Fibroblast of the conjunctiva (primary cell): ENCODE measurements at regions not wholly inside any gene's neighbourhood (a gene's known extent, or its start where the extent isn't known, plus 50 kb on each side); places are given as distances from the start of the nearest gene placed in this dataset.

ENCODE experiments used
- DNase-seq: peaks from one replicate; pipeline ENCODE4 v3.0.0-alpha.2; 2010; ENCODE audit warnings: low read depth

GRCh38 chr2:66691031-66691965, 256.4 kb downstream of the MEIS1 start:
- DNase-seq, result no peak

GRCh38 chr2:66692521-66693054, 257.7 kb downstream of the MEIS1 start:
- no peak for DNase-seq

GRCh38 chr2:66693076-66693965, 258.4 kb downstream of the MEIS1 start:
- no peak for DNase-seq

GRCh38 chr2:66694087-66694860, 259.3 kb downstream of the MEIS1 start:
- DNase-seq, result no peak

GRCh38 chr2:66695226-66695735, 260.4 kb downstream of the MEIS1 start:
- no peak for DNase-seq

- DNase-seq, result no peak
Measured at GRCh38 chr2:66696374-66696773, 261.4 kb downstream of the MEIS1 start.

- DNase-seq, result no peak
Measured at GRCh38 chr2:66696886-66697285, 262.0 kb downstream of the MEIS1 start.

- no peak for DNase-seq
Measured at GRCh38 chr2:66697366-66697765, 262.4 kb downstream of the MEIS1 start.

- DNase-seq, result no peak
Measured at GRCh38 chr2:66698091-66698490, 263.2 kb downstream of the MEIS1 start.

- DNase-seq, result no peak
Measured at GRCh38 chr2:66698576-66699239, 263.8 kb downstream of the MEIS1 start.

GRCh38 chr2:66699416-66699792, 264.5 kb downstream of the MEIS1 start:
- no peak for DNase-seq

- DNase-seq, result no peak
Measured at GRCh38 chr2:66699793-66700676, 265.1 kb downstream of the MEIS1 start.

- no peak for DNase-seq
Measured at GRCh38 chr2:66700677-66701066, 265.7 kb downstream of the MEIS1 start.

GRCh38 chr2:66701251-66701650, 266.3 kb downstream of the MEIS1 start:
- no peak for DNase-seq

- no peak for DNase-seq
Measured at GRCh38 chr2:66701656-66702055, 266.7 kb downstream of the MEIS1 start.

GRCh38 chr2:66702301-66702700, 267.4 kb downstream of the MEIS1 start:
- DNase-seq, result no peak

GRCh38 chr2:66704786-66705185, 269.9 kb downstream of the MEIS1 start:
- no peak for DNase-seq

GRCh38 chr2:66714610-66715009, 279.7 kb downstream of the MEIS1 start:
- no peak for DNase-seq

- no peak for DNase-seq
Measured at GRCh38 chr2:66717218-66717905, 282.4 kb downstream of the MEIS1 start.
